Umbilical cord (tissue), 1 donor: ENCODE measurements at regions not wholly inside any gene's neighbourhood (a gene's known extent, or its start where the extent isn't known, plus 50 kb on each side); places are given as distances from the start of the nearest gene placed in this dataset.

Source experiments
- DNase-seq: peaks from one replicate; pipeline ENCODE4 v3.0.0-alpha.2; 2015; ENCODE audit warnings: low spot score

DNA sequence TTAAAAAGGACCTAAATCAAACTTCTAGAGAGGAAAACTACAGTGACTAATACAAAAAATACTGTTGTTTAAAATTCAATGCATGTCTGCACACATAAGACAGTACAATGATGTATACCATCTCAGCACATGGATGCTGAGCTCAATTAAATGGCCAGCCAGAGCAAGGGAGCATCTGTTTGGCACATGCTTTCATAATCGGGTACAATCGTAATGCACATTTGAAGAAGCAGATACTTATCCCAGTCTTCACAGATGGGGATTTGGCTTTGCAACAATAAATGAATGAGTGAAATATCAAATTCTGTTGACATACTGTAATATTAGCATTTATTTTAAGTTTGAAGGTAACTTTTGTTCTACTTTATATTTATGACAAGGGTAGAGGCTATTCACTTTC lies 187.8 kb downstream of the CRPPA start:
- DNase-seq = no peak

DNA sequence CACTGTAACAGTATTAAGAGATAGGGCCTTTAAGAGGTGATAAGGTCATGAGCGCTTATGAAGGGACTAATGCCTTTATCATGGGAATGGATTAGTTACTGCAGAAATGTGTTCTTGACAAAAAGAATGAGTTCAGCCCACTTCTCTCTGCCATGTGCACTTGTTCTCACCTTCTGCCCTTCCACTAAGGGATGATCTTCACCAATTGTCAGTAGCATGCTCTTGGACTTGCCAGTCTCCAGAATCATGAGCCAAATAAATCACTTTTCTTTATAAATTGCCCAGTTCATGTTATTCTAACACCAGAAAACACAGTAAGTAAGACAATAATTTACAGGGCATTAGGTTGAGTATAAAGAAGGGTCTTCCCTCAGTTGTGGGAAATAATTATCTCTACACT lies 189.1 kb downstream of the CRPPA start:
- no peak for DNase-seq

DNA sequence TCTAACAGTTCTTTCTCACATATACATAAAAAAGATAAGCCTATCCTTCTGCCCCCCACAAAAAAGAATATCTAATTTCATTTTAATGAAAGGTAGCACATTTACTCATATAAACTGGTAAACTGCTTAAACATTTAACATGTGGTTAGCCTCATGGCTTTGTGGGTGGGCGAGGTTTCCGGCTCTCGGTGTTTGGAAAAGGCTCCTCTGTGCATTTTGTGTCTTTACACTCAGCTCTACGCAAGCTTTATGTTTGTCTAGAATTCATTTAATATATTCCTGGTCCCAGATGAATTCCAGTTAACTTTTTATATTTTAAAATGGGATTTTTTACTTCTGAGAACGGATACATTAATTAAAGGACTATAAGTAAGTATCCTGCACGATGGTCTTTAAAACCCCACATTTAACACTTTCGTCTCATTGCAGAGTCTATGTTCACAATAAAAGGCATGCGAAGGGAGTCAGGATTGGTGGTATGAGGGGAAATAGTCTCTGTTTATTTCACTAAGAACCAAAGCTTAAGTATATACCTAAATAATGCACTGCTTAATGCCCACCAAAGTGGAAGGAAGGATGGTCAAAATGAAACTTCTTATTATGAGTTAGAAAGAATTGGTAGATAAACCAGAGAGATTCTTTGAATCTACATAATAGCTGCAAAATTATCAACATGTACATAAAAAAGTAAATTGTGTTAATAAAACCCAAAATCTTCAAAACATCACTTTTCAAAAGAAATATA lies 197.2 kb downstream of the CRPPA start:
- no peak for DNase-seq

DNA sequence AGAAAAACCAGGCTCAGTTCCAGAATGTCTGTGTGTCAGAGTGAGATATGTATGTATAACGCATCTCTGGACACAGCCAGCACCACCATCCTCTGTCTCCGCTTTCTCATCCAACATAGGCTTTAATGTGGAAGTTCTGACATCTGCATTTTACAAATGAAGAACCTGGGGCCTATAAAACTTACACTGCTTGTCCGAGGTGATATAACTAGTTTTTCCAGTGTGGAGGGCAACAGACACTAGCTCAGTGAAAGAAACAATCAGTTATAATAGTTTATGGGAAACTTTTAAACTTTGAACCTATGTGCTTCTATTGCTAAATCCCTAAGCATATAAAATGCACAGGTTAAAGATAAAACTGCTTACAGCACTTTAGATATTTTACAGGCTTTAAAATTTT lies 208.7 kb downstream of the CRPPA start:
- DNase-seq = no peak

DNA sequence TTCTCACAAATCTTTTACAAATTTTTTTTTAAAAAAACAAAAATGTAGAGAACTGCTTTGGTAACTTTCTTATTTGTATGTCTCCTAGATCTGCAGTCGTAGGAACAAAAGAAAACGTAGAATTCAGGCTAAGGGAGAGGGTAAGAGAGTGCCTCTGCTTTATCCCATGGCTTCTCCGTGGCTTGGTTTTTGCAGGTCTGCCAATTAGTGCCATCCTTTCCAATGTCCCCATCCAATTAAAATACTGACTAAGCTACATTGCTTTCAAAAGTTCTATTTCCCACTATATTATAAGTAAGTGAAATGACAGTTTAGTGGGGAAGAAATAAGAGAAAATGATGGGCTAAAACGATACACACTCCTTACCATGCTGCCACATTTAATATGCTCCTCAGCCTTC lies 209.3 kb downstream of the CRPPA start:
- no peak for DNase-seq

DNA sequence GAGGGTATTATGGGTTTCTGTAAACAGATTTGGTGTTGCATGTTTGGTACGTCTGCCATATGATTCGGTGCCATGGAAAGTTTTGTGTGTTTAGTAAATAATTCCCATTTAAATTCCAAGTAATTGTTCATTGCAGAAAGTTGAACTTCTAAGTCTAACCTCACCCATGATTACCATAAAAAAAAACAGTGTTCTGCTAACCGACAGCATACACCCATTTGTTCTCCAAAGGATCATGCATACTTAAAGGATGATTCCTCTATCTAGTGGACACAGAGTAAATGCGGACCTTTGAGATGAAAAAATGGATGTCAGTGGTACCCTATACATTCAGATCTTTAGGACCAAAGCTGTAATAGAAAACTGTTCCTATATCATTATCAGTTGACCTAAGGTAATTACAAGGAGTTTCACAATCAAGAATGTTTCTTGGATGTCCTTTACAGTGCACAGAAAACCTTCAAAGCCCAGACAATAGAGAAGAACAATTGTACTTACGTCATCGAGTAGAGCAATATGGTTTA lies 209.9 kb downstream of the CRPPA start:
- no peak for DNase-seq

DNA sequence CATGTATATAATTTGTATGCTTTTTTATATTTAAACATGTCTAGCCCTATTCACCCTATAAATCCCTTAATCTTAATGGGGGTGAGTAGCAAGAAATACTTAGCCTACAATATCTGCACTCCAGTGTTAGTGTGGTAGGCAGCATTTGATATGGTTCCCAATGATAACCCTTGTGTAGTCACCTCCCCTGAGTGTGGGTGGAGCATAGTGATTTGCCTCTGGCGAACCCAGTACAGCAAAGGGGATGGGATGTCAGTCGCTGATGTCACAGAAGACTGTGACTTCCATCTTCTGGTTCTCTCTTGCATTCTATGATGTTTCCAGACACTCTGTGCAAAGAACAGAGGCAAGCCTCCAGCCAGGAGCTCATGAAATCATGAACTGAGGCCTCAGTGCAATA lies 211.2 kb downstream of the CRPPA start:
- no peak for DNase-seq

DNA sequence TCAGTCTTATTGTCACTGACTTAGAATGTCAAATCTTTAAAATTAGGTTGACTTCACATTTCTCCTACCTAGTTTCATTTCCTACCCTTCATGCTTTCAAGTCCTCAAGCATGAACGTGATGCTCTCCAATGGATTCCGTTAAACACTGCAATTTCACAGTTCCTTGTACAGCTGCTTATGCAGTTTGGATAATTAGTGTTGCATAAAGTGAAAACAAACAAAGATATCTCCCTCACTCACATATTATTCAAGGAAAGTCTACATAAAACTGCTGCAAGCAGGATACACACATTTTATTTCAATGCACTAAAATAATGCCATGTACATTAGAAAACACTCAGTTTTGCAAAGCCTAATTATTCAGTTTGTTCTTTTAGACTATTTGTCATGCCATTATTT lies 214.0 kb downstream of the CRPPA start:
- DNase-seq = no peak

DNA sequence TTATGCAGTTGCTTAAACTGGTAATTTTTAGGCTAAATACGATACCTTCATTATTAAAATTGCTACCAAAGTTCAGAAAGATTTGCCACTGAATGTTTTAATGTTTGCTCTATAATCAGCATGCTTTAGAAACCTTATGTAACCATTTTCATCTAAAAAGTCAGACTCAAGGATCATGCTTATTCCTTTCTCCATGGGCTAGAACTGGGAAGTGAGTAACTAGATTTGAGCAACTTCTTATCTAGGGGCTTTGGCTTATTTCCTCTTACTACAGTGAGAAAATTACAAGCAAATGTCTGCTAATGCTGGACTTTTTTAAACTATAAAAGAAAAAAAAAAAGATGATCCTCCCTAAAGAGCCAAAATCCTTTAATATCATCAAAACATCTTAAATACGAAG lies 215.9 kb downstream of the CRPPA start:
- DNase-seq = peak; percentile 48

DNA sequence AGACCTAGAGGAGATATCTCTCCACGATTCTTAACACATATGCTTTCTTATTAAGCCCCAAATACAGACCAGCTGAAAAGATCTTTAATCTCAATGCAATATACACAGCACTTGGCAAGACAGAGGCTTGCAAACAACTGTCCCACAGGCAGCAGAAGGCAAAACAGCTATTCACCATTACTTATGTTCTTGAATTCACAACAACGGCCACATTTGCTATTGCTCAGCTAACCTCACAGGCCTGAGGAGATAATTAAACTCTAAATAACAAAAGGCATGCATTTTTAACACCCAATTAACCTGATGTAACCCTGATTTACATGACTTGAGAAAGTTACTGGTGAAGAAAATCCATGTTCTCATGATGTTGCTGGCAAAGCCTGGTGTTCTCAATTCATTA lies 216.4 kb downstream of the CRPPA start:
- no peak for DNase-seq

DNA sequence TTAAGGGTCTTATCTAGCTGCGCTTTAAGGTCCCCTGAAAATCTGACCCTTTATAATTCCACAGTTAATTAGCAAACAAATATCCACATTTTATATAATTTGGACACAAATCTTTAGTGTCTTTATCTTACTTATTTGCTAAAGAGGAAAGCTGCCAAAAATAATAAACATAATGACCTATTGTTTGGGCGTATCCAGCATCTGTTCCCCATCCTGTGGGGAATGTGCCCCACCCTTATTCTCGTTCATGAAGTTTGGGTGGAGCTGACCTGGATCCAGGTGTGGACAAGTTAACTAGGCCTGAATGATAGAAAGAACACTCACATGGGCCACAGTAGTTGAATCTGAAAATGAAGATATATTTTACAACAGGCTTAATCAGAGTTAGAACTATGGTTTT lies 218.3 kb downstream of the CRPPA start:
- no peak for DNase-seq

DNA sequence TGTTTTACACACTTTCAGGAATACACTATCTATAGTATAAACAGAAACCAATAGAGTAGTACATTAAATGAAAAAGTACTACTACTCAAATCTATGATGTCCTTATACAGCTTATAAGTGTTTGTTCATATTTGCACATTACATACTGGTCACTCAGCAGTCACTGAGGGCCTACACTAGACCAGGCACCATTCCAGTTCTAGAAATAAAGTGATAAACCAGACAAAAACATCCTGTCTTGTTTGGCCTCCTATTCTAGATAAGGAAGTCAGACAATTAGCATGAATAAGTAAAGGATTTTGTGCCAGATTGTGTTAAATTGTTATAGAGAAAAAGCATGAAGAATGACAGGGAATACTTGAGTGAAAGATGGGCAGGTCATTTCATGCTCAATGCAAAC lies 219.0 kb downstream of the CRPPA start:
- no peak for DNase-seq

DNA sequence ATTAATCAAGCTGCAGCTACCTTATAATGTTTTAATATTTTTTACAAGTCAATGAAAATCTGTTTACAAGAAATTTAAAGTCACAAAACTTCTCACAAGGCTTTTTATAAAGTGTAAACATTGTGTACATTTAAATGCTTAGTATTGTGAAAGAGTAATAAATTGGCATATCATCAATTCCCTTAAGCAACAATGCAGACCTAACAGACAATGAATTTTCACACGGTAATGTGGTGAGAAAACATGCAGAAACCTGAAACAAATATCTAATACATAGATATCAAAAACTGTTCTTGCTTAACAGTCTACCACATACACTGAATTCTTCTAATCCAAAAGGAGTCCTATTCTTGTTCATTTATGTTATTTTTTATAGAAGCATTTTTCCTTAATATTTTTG lies 220.7 kb downstream of the CRPPA start:
- no peak for DNase-seq

DNA sequence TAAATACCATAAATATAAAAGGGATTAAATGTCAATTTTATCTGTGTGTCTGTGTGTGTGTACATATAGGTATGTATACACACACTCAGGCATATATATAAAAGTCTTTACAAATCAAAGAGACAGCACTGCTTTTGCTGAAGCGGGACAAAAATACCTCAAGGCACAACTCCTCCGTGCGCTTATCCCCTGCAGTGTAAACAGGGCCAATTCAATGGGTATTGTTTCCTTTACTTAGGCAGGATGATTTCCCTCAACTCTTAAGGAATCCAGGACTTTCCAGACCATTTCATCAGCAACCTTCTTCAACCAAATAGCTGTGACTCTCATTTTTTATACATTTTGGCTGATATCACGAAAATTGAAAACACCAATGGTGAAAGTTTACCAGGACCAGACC lies 227.7 kb downstream of the CRPPA start:
- no peak for DNase-seq

DNA sequence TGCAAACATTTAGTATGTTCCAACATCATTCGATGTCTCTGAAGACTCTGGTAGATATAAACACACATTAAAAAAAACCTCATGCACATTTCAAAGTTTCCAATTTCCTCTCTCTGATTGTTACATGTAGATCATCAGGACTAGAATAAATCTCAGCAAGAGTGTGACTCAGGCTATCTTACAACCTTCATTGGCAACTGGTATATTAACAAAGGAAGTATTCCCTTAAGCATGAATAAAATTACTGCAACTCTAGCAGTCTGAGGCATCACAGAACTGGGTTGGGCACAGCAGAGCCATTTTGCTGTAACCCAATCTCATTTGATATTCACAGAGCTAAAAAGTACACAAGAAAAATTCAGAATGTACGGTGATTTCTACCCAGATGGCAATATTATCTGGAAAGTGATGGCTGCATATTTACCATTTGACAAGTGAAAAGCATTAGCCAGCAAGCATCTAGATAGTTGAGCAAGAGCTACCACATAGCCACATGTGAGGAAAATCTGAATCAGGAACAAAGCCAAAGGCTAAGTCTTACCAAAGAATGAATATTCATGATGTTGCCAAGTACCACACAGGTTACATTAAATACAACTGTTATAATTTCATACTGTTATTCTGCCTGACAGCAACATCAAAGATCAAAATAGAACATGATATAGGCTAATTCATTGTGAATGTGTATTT lies 232.2 kb downstream of the CRPPA start:
- DNase-seq = no peak

DNA sequence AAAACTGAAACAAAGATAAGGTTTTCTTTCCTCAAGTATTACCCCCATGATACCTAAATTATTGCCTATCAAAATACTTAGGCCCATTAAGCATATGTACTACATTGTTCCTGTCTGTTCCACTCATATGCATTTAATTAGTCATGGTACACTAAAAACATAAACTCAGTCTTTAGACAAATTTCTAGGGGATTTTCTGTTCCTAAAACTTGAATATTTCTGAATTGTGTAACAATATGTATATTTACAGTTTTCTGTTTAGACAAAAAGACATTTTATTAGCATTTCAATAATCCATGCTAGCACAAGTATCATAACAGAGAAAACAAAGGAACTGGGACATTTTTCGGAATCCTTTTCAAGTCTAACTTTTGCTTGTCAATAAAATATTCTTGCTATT lies 234.2 kb downstream of the CRPPA start:
- no peak for DNase-seq

DNA sequence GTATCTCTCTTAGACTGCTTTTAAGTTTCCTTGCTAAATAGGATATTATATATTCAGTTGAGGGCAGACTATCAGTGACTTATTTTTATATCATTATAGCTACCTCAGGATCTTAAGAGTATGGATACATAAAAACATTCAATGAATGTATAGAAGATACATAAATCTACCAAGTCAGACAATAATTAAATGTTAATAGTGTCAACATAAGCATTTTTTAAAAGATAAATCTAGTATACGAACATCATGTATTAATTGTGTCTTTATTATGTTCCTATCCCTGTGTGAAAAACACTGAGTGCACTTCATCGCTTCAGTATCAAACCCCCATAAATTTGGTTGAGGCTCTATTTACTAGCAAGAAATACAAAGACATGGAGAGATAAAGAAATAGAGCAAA lies 242.8 kb downstream of the CRPPA start:
- peak; percentile 2 for DNase-seq

DNA sequence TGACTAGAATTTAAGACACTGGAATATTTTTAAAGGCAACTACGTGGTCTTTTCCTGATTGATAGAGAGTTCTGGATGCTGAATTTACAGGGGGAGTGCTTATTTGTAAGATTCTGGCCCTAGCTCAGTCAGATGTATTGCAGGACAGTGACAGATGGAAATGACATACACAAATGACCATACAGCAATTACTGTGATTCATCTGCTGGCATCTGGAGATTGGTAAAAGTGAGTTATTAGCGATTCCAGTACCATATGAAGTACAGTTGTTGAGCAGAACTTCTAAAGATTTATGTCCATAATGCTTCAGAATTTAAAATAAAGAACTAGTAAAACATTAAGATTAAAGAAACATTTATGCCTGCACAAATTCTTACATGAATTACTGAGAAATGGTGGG lies 243.2 kb downstream of the CRPPA start:
- peak; percentile 82 for DNase-seq

DNA sequence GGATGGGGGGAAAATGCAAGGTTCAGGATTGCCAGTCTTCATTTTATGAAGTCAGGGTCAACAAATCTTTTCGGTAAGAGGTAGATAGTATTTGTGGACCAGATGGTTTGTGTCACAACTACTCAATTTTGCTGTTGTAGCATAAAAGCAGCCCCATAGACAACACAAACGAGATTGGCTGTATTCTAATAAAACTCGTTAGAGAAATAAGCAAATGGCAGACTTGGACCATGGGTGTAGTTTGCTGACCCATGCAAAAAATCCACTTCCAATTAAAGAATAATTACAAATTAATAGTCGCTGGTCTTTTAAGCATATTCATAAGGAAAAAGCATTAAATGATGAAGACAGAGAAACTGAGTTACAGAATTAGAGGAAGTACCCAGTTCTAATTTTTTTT lies 247.1 kb downstream of the CRPPA start:
- no peak for DNase-seq

DNA sequence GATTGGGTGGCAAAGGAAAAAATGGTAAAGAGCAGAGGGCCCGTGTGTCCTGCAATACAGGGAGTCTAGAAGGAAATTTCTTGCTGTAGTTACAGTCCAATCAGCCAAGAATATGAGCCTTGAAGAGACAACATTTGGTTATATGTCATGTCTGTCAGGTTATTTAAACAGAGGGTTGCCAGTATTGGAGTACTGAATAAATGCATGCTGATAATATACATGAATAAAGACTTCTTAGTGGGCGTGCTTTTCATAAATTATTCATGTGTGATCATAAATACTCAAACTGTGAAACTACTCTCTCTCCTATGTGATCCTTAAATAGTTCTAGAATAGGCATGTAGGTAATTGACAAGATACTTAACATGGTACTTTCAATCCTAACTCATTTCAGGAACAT lies 249.0 kb downstream of the CRPPA start:
- no peak for DNase-seq

DNA sequence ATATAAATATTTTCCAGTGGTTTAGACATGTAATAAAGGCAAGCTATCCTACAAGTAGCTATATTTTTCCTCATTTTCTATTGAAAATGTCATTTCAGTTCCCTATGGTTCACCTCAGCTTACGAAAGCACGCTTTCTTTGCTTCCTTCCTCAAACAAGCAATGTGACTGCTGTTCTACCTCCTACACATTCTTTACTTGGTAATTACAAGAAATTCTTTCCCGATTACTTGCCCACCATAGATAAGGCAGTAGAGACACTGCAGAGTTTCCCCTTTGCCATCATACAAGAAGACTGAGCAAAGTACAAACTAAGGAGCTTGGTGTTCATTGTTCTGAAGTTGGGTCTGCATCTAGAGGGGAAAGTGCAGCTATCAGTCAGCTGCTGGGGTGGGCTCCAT lies 249.4 kb downstream of the CRPPA start:
- no peak for DNase-seq

DNA sequence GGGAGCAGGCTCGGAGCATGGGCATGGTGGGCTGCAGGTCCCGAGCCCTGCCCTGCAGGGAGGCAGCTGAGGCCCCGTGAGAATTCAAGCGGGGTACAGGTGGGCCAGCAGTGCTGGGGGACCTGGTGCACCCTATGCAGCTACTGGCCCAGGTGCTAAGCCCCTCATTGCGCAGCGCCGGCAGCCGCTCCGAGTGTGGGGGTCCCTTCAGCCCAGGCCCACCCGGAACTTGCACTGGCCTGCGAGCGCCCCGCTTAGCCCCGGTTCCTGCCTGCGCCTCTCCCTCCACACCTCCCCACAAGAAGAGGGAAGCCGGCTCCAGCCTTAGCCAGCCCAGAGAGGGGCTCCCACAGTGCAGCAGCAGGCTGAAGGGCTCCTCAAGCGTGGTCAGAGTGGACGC lies 250.7 kb downstream of the CRPPA start:
- no peak for DNase-seq

DNA sequence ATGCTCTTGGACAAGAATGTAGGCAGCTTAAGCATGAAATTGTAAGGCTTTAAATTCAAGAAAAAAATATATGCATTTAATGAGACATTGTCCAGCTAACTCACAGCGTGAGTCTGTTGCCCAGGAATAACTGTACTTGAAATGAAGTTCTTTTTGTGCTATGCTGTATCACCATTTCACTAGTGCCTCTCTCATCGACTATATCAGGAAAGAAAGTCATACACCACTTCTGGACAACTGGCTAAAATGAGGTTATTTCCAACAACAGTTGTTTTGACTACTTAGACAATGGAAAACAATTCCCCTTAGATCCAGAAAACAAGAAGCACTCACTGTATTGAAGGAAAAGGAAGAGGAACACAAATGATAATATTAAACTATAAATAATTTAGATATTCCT lies 251.8 kb downstream of the CRPPA start:
- DNase-seq = no peak
